ENCODE measurements at regions not wholly inside any gene's neighbourhood (a gene's known extent, or its start where the extent isn't known, plus 50 kb on each side); places are given as distances from the start of the nearest gene placed in this dataset.

DNA sequence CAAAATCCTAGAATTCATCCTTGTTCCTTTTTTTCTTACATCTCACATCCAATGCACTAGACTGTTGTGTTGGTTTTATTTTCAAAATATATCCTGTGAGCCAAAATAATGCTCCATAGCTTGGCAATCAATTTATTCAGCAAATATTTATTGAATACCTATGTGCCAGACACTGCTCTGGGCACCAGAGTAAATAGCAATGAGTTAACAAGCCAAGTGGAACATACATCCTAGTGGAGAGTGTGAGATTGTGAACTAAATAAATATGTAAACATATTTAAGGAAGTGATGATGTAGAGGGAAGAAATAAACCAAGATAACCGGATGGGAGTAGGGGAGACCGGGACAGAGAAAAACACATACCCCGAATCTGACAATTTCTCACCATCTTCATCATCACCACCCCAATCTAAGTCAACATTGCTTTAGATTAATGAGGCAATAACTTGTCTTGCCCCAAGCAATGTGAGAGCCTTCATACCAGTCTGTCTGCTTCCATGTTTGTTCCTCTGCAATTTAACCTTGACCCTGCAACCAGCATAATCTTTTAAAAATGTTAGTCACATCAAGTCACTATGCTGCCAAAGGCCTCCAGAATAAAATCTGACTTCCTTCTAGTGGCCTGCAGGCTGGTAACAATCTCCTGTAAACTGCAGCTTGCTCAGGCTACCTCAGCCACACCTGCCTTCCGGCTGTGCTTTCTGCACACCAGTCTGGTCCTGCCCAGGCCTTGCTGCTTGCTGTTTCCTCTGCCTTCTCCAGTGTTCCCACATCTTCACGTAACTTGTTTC, 199.2 kb downstream of the DLEU7 start:
- ChIA-PET CTCF (no interaction called here), POLR2A (no interaction called here)
- Mint-ChIP-seq H3K9me3 (no peaks in the 10 kb centered on the region), H3K27me3 (peaks cover 0 to 3% of the 10 kb centered on the region in 2 donors), H3K27ac (no peak overlapping the region), H3K4me3 (no peak overlapping the region), H3K4me1 (no peaks in the 10 kb centered on the region), H3K36me3 (peaks cover 3% of the 10 kb centered on the region)
- Histone ChIP-seq H3K9me3 (no peaks in the 10 kb centered on the region), H3K4me1 (ENCODE audit: control insufficient read depth in 1 of 2, extremely low read depth in 1 of 2, insufficient read depth in 2 of 2, low read length in 2 of 2) (no peaks in the 10 kb centered on the region), H3K27me3 (replicated peaks in 1 of 2; ENCODE audit: control insufficient read depth in 2 of 2, extremely low read depth in 1 of 2, insufficient read depth in 2 of 2, low read length in 1 of 2) (no peaks in the 10 kb centered on the region), H3K36me3 (ENCODE audit: control insufficient read depth in 2 of 2, extremely low read depth in 1 of 2, insufficient read depth in 1 of 2, low read length in 1 of 2) (no peaks in the 10 kb centered on the region), H3K4me3 (ENCODE audit: control insufficient read depth in 1 of 2, extremely low read depth in 1 of 2, low read length in 1 of 2) (no peak overlapping the region), H3K27ac (ENCODE audit: low read length) (no peak overlapping the region)
- ATAC-seq (replicated peaks in 1 of 4), result no peak
- no peak for DNase-seq
- 100% methylated on average over 2 of the region's 5 CpGs for WGBS (ENCODE audit: insufficient coverage)

- Histone ChIP-seq H3K4me1 (ENCODE audit: control insufficient read depth in 1 of 2, extremely low read depth in 1 of 2, insufficient read depth in 2 of 2, low read length in 2 of 2) (no peaks in the 10 kb centered on the region), H3K9me3 (no peaks in the 10 kb centered on the region), H3K27ac (ENCODE audit: low read length) (no peak overlapping the region), H3K27me3 (replicated peaks in 1 of 2; ENCODE audit: control insufficient read depth in 2 of 2, extremely low read depth in 1 of 2, insufficient read depth in 2 of 2, low read length in 1 of 2) (no peaks in the 10 kb centered on the region), H3K4me3 (ENCODE audit: control insufficient read depth in 1 of 2, extremely low read depth in 1 of 2, low read length in 1 of 2) (no peak overlapping the region), H3K36me3 (ENCODE audit: control insufficient read depth in 2 of 2, extremely low read depth in 1 of 2, insufficient read depth in 1 of 2, low read length in 1 of 2) (no peaks in the 10 kb centered on the region)
- peaks cover 0 to 3% of the 10 kb centered on the region in 2 donors for H3K27me3 Mint-ChIP-seq
- peaks cover 3% of the 10 kb centered on the region for H3K36me3 Mint-ChIP-seq
- no CpG with 5 or more reads among the region's 4 CpGs for WGBS (ENCODE audit: insufficient coverage)
- no peaks in the 10 kb centered on the region for H3K9me3 Mint-ChIP-seq
- no peaks in the 10 kb centered on the region for H3K4me1 Mint-ChIP-seq
- no peak for ATAC-seq (replicated peaks in 1 of 4)
- no peak overlapping the region for H3K4me3 Mint-ChIP-seq
- ChIA-PET POLR2A (no interaction called here), CTCF (no interaction called here)
- no peak overlapping the region for H3K27ac Mint-ChIP-seq
- no peak for DNase-seq
These were observed 198.4 kb downstream of the DLEU7 start for GRCh38 chr13:50645092-50645491.

GRCh38 chr13:50646070-50646469, 197.4 kb downstream of the DLEU7 start:
- no peak overlapping the region for H3K4me3 Mint-ChIP-seq
- H3K27ac Mint-ChIP-seq, result no peak overlapping the region
- Histone ChIP-seq H3K4me3 (ENCODE audit: control insufficient read depth in 1 of 2, extremely low read depth in 1 of 2, low read length in 1 of 2) (no peak overlapping the region), H3K27ac (ENCODE audit: low read length) (no peak overlapping the region), H3K36me3 (ENCODE audit: control insufficient read depth in 2 of 2, extremely low read depth in 1 of 2, insufficient read depth in 1 of 2, low read length in 1 of 2) (no peaks in the 10 kb centered on the region), H3K27me3 (replicated peaks in 1 of 2; ENCODE audit: control insufficient read depth in 2 of 2, extremely low read depth in 1 of 2, insufficient read depth in 2 of 2, low read length in 1 of 2) (no peaks in the 10 kb centered on the region), H3K9me3 (no peaks in the 10 kb centered on the region), H3K4me1 (ENCODE audit: control insufficient read depth in 1 of 2, extremely low read depth in 1 of 2, insufficient read depth in 2 of 2, low read length in 2 of 2) (peaks cover 0 to 1% of the 10 kb centered on the region in 2 experiments)
- WGBS (ENCODE audit: insufficient coverage), result 92% methylated on average over 2 of the region's 3 CpGs
- H3K9me3 Mint-ChIP-seq, result no peaks in the 10 kb centered on the region
- ATAC-seq (replicated peaks in 1 of 4), result no peak
- ChIA-PET CTCF (no interaction called here), POLR2A (no interaction called here)
- no peak for DNase-seq
- peaks cover 0 to 3% of the 10 kb centered on the region in 2 donors for H3K27me3 Mint-ChIP-seq
- H3K4me1 Mint-ChIP-seq, result peaks cover 0 to 4% (median 4%) of the 10 kb centered on the region in 3 donors
- H3K36me3 Mint-ChIP-seq, result peaks cover 3% of the 10 kb centered on the region

DNA sequence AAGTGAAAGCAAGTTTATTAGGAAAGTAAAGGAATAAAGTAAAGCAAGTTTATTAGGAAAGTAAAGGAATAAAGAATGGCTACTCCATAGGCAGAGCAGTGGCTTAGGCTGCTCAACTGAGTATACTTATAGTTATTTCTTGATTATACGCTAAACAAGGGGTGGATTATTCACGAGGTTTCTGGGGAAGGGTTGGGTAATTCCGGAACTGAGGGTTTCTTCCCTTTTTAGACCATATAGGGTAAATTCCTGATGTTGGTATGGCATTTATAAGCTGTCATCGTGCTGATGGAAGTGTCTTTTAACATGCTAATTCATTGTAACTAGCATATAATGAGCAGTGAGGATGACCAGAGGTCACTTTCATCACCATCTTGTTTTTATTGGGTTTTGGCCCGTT, 194.3 kb downstream of the DLEU7 start:
- Mint-ChIP-seq H3K9me3 (no peaks in the 10 kb centered on the region), H3K36me3 (no peaks in the 10 kb centered on the region), H3K27ac (no peak overlapping the region), H3K4me1 (peaks cover 0 to 8% (median 4%) of the 10 kb centered on the region in 3 donors), H3K27me3 (no peaks in the 10 kb centered on the region), H3K4me3 (no peak overlapping the region)
- CTCF ChIA-PET, result no interaction called here
- Histone ChIP-seq H3K9me3 (no peaks in the 10 kb centered on the region), H3K27me3 (replicated peaks in 1 of 2; ENCODE audit: control insufficient read depth in 2 of 2, extremely low read depth in 1 of 2, insufficient read depth in 2 of 2, low read length in 1 of 2) (peaks cover 0 to 2% of the 10 kb centered on the region in 2 experiments), H3K4me1 (ENCODE audit: control insufficient read depth in 1 of 2, extremely low read depth in 1 of 2, insufficient read depth in 2 of 2, low read length in 2 of 2) (peaks cover 0 to 2% of the 10 kb centered on the region in 2 experiments), H3K36me3 (ENCODE audit: control insufficient read depth in 2 of 2, extremely low read depth in 1 of 2, insufficient read depth in 1 of 2, low read length in 1 of 2) (no peaks in the 10 kb centered on the region), H3K27ac (ENCODE audit: low read length) (no peak overlapping the region), H3K4me3 (ENCODE audit: control insufficient read depth in 1 of 2, extremely low read depth in 1 of 2, low read length in 1 of 2) (no peak overlapping the region)
- no peak for ATAC-seq (replicated peaks in 1 of 4)
- 87% methylated on average over 4 of the region's 5 CpGs for WGBS (ENCODE audit: insufficient coverage)
- DNase-seq, result no peak
- POLR2A ChIA-PET, result no interaction called here

- Mint-ChIP-seq H3K36me3 (no peaks in the 10 kb centered on the region), H3K4me1 (peaks cover 0 to 8% (median 4%) of the 10 kb centered on the region in 3 donors), H3K27me3 (peaks cover 0 to 3% of the 10 kb centered on the region in 2 donors), H3K27ac (no peak overlapping the region), H3K4me3 (no peak overlapping the region), H3K9me3 (no peaks in the 10 kb centered on the region)
- Histone ChIP-seq H3K9me3 (no peaks in the 10 kb centered on the region), H3K27ac (ENCODE audit: low read length) (no peak overlapping the region), H3K4me1 (ENCODE audit: control insufficient read depth in 1 of 2, extremely low read depth in 1 of 2, insufficient read depth in 2 of 2, low read length in 2 of 2) (peaks cover 0 to 2% of the 10 kb centered on the region in 2 experiments), H3K4me3 (ENCODE audit: control insufficient read depth in 1 of 2, extremely low read depth in 1 of 2, low read length in 1 of 2) (no peak overlapping the region), H3K36me3 (ENCODE audit: control insufficient read depth in 2 of 2, extremely low read depth in 1 of 2, insufficient read depth in 1 of 2, low read length in 1 of 2) (no peaks in the 10 kb centered on the region), H3K27me3 (replicated peaks in 1 of 2; ENCODE audit: control insufficient read depth in 2 of 2, extremely low read depth in 1 of 2, insufficient read depth in 2 of 2, low read length in 1 of 2) (peaks cover 0 to 2% of the 10 kb centered on the region in 2 experiments)
- CTCF ChIA-PET, result no interaction called here
- DNase-seq, result no peak
- POLR2A ChIA-PET, result interaction anchor here in 1 of 2 donors (0.5 kb wide), 1 partner anchor 159 kb away, joined by 6 read pairs; no protein-coding TSS in a partner anchor
- WGBS (ENCODE audit: insufficient coverage), result 43% methylated on average over 8 of the region's 11 CpGs
- ATAC-seq (replicated peaks in 1 of 4), result no peak
These were observed 192.6 kb downstream of the DLEU7 start for GRCh38 chr13:50650592-50651504.

DNA sequence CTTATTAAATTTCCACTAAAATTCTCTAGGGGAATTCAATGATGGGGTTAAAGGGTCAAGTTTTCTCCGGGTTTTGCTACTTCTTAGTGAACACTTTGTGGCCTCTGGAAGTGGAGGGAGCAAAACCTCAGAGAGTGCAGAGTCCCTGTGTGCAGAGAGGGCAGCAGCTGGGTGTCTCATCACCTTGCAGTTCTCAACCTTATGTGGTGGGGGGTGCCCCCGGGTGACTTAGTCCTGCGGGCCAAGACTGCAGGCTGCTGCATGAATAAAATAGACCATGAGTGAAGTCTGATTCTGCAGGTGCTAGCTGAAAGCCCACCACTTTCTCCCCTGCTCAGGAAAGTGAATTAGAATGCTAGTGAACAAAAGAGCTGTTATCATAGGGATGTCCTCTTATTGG, 191.6 kb downstream of the DLEU7 start:
- POLR2A ChIA-PET, result no interaction called here
- ATAC-seq (replicated peaks in 1 of 4) (no peak), DNase-seq (no peak)
- H3K27me3 ChIP-seq (replicated peaks in 1 of 2; ENCODE audit: control insufficient read depth in 2 of 2, extremely low read depth in 1 of 2, insufficient read depth in 2 of 2, low read length in 1 of 2), result peaks cover 0 to 2% of the 10 kb centered on the region in 2 experiments
- no peaks in the 10 kb centered on the region for H3K36me3 ChIP-seq (ENCODE audit: control insufficient read depth in 2 of 2, extremely low read depth in 1 of 2, insufficient read depth in 1 of 2, low read length in 1 of 2)
- H3K4me1 Mint-ChIP-seq, result peaks cover 0 to 8% (median 4%) of the 10 kb centered on the region in 3 donors
- H3K9me3 Mint-ChIP-seq, result no peaks in the 10 kb centered on the region
- no peaks in the 10 kb centered on the region for H3K9me3 ChIP-seq
- no peaks in the 10 kb centered on the region for H3K36me3 Mint-ChIP-seq
- H3K27ac Mint-ChIP-seq, result no peak overlapping the region
- CTCF ChIA-PET, result interaction anchor here in 1 of 2 donors (0.9 kb wide), 1 partner anchor 155 kb away, joined by 3 read pairs; no protein-coding TSS in a partner anchor
- no peak overlapping the region for H3K4me3 ChIP-seq (ENCODE audit: control insufficient read depth in 1 of 2, extremely low read depth in 1 of 2, low read length in 1 of 2)
- WGBS (ENCODE audit: insufficient coverage), result no CpG with 5 or more reads among the region's 3 CpGs
- H3K4me3 Mint-ChIP-seq, result no peak overlapping the region
- H3K27ac ChIP-seq (ENCODE audit: low read length), result no peak overlapping the region
- peaks cover 0 to 2% of the 10 kb centered on the region in 2 experiments for H3K4me1 ChIP-seq (ENCODE audit: control insufficient read depth in 1 of 2, extremely low read depth in 1 of 2, insufficient read depth in 2 of 2, low read length in 2 of 2)
- H3K27me3 Mint-ChIP-seq, result peaks cover 3% of the 10 kb centered on the region in 2 donors

Measured in T-cell (primary cell).